A673 (cell line): ENCODE measurements at regions not wholly inside any gene's neighbourhood (a gene's known extent, or its start where the extent isn't known, plus 50 kb on each side); places are given as distances from the start of the nearest gene placed in this dataset.

Experiments used
- BruUV-seq: library from RNA; stranded (reverse); fragments of 400-500 nt; replicated peaks from 2 replicates; lab custom pipeline; 2021; lab: Mats Ljungman, UMichigan
- CTCF ChIA-PET: fragments of 300-600 bp; sonication (Branson Sonifier 250); formaldehyde crosslinking; loops from one replicate; lab custom pipeline; 2022; ENCODE audit warnings: antibody characterized with exemption; lab: Charles Lee
- POLR2A ChIA-PET: fragments of 300-600 bp; sonication (Branson Sonifier 250); formaldehyde crosslinking; loops from one replicate; lab custom pipeline; 2022; ENCODE audit warnings: antibody characterized with exemption; ENCODE audit not compliant: low non-redundant PET; lab: Charles Lee
- DNase-seq: peaks from one replicate; pipeline ENCODE4 v3.0.0-alpha.2; 2015; ENCODE audit warnings: low spot score
- H3K27ac ChIP-seq: fragments of 200-600 bp; sonication (generic); 2 replicates; pipeline ENCODE4 v1.5.1; 2016; ENCODE audit warnings: mixed run types, low read depth, mild to moderate bottlenecking, mixed read lengths, antibody characterized with exemption, low read length; ENCODE audit not compliant: poor library complexity, severe bottlenecking
- H3K27me3 ChIP-seq: fragments of 200-600 bp; sonication (generic); replicated peaks from 2 replicates; pipeline ENCODE4 v1.6.1; 2017; ENCODE audit warnings: mixed run types, low read depth, mild to moderate bottlenecking, mixed read lengths, antibody characterized with exemption, low read length; ENCODE audit not compliant: insufficient read depth, poor library complexity
- H3K36me3 ChIP-seq: fragments of 200-600 bp; sonication (generic); 2 replicates; pipeline ENCODE4 v1.6.1; 2016; ENCODE audit warnings: mixed run types, mild to moderate bottlenecking, mixed read lengths, antibody characterized with exemption, low read length; ENCODE audit not compliant: insufficient read depth, poor library complexity, severe bottlenecking
- H3K4me1 ChIP-seq: fragments of 200-600 bp; sonication (generic); 2 replicates; pipeline ENCODE4 v1.6.1; 2017; ENCODE audit warnings: mixed run types, mild to moderate bottlenecking, mixed read lengths, antibody characterized with exemption, low read length; ENCODE audit not compliant: insufficient read depth, poor library complexity, severe bottlenecking
- H3K4me3 ChIP-seq: fragments of 200-600 bp; sonication (generic); 2 replicates; pipeline ENCODE4 v1.5.1; 2016; ENCODE audit warnings: low read depth, mixed run types, mild to moderate bottlenecking, mixed read lengths, low read length; ENCODE audit not compliant: poor library complexity, severe bottlenecking
- H3K9me3 ChIP-seq: fragments of 200-600 bp; sonication (generic); 2 replicates; pipeline ENCODE4 v1.6.1; 2016; ENCODE audit warnings: mixed run types, low read depth, mild to moderate bottlenecking, mixed read lengths, antibody characterized with exemption, low read length; ENCODE audit not compliant: poor library complexity, severe bottlenecking
- EZH2 ChIP-seq: fragments of 200-600 bp; sonication (generic); IDR thresholded peaks from 2 replicates; pipeline ENCODE4 v1.6.1; 2017; ENCODE audit warnings: borderline replicate concordance, low read depth, mild to moderate bottlenecking, mixed read lengths, antibody characterized with exemption, low read length; ENCODE audit not compliant: poor library complexity, severe bottlenecking
- intact Hi-C: fragments of 100-400 bp; cut with micrococcal nuclease; formaldehyde crosslinking; loops from one replicate; pipeline ENCODE4 v1.10.0; 2022; ENCODE audit not compliant: unreplicated experiment
- TF ChIP-seq, protein P1 (sequence below): fragments of 300-800, 200-600 bp; sonication (generic); conservative IDR thresholded peaks from 2 replicates; pipeline ENCODE4 v1.5.1; 2017; ENCODE audit warnings: low read depth, mild to moderate bottlenecking, antibody characterized with exemption, low read length, moderate library complexity, mixed read lengths

DNA sequence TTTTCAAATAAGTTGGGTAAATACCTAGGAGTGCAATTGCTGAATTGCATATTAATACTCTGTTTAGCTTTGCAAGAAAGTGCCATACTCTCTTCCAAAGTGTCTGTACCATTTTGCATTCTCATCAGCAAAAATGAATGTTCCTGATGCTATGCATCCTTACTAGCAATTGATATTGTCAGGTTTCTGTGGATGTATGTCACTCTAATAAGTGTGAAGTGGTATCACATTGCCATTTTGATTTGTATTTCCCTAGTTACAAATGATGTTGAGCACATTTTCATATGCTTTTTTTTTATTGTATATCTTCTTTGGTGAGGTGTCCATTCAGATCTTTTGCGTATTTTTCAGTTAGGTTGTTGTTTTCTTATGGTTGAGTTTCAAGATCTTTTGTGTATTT lies 230.4 kb upstream of the MAGI2 start:
- intact Hi-C loops = no loop called here
- TF ChIP-seq, protein P1, sequence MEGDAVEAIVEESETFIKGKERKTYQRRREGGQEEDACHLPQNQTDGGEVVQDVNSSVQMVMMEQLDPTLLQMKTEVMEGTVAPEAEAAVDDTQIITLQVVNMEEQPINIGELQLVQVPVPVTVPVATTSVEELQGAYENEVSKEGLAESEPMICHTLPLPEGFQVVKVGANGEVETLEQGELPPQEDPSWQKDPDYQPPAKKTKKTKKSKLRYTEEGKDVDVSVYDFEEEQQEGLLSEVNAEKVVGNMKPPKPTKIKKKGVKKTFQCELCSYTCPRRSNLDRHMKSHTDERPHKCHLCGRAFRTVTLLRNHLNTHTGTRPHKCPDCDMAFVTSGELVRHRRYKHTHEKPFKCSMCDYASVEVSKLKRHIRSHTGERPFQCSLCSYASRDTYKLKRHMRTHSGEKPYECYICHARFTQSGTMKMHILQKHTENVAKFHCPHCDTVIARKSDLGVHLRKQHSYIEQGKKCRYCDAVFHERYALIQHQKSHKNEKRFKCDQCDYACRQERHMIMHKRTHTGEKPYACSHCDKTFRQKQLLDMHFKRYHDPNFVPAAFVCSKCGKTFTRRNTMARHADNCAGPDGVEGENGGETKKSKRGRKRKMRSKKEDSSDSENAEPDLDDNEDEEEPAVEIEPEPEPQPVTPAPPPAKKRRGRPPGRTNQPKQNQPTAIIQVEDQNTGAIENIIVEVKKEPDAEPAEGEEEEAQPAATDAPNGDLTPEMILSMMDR = no peak
- no peak for TF ChIP-seq EZH2
- H3K9me3 ChIP-seq = no peaks in the 10 kb centered on the region
- no peaks in the 10 kb centered on the region for H3K4me1 ChIP-seq
- no peak overlapping the region for H3K4me3 ChIP-seq
- H3K27ac ChIP-seq = no peak overlapping the region
- H3K36me3 ChIP-seq = no peaks in the 10 kb centered on the region
- BruUV-seq = no TSS peak
- CTCF ChIA-PET = no interaction called here
- POLR2A ChIA-PET = no interaction called here
- DNase-seq = no peak
- no peaks in the 10 kb centered on the region for H3K27me3 ChIP-seq

DNA sequence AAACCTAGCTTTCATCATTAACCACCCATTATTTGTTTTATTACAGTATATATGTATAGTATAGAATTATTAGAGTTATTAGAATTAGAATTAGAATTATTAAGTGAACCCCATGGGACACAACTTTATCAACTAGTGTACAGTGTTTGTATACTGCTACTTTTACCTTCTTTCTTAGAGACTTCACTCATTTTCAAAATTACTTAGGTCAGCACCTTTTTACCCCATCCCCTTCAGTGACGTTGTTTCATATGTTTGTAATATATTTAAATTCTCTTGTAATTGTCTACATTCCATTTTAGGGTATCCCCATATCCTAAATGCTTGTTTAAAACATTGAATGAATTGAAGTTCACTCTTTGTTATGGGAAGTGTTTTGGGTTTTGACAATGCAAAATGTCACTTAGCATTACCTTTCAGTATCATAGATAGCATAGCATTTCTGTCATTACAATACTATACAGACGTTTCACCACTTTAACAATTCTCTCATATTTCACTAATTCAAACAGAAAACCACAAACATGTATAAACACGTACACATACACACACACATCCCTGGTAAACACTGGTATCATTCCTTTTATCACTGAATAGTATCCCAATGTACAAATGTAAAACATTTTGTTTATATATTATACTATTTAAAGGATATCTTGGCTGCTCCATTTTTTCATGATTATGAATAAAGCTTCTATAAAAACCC lies 229.9 kb upstream of the MAGI2 start:
- Histone ChIP-seq H3K36me3 (no peaks in the 10 kb centered on the region), H3K4me3 (no peak overlapping the region), H3K4me1 (no peaks in the 10 kb centered on the region), H3K27ac (no peak overlapping the region), H3K27me3 (no peaks in the 10 kb centered on the region), H3K9me3 (no peaks in the 10 kb centered on the region)
- BruUV-seq = no TSS peak
- intact Hi-C loops = no loop called here
- DNase-seq = no peak
- TF ChIP-seq, protein P1 = no peak
- no peak for TF ChIP-seq EZH2
- POLR2A ChIA-PET = no interaction called here
- CTCF ChIA-PET = no interaction called here

DNA sequence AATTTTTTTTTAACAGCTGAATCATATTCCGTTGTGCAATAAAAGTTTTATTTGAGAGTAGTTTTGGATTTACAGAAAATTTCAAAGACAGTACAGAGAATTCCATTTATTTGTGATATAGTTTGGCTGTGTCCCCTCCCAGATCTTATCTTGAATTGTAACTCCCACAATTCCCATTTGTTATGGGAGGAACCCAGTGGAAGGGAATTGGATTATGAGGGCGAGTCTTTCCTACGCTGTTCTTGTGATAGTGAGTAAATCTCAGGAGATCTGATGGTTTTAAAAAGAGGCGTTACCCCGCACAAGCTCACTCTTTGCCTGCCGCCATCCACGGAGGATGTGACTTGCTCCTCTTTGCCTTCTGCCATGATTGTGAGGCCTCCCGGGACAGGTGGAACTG lies 228.0 kb upstream of the MAGI2 start:
- Histone ChIP-seq H3K4me3 (no peak overlapping the region), H3K36me3 (no peaks in the 10 kb centered on the region), H3K27me3 (no peaks in the 10 kb centered on the region), H3K4me1 (no peaks in the 10 kb centered on the region), H3K9me3 (no peaks in the 10 kb centered on the region), H3K27ac (no peak overlapping the region)
- POLR2A ChIA-PET = no interaction called here
- intact Hi-C loops = no loop called here
- CTCF ChIA-PET = no interaction called here
- TF ChIP-seq EZH2 = no peak
- TF ChIP-seq, protein P1 = no peak
- BruUV-seq = no TSS peak
- DNase-seq = no peak
